H9 (cell line): ENCODE measurements at regions not wholly inside any gene's neighbourhood (a gene's known extent, or its start where the extent isn't known, plus 50 kb on each side); places are given as distances from the start of the nearest gene placed in this dataset.

Experiments
- DNase-seq: peaks from one replicate; pipeline ENCODE4 v3.0.0-alpha.2; 2017
- H2AFZ ChIP-seq: one replicate; pipeline ENCODE4 v1.6.1; 2013; ENCODE audit warnings: mild to moderate bottlenecking, low read length, control low read depth, moderate library complexity
- H2AK5ac ChIP-seq: 2 replicates; pipeline ENCODE4 v1.6.1; 2013; ENCODE audit warnings: low read length, control low read depth, mixed read lengths; ENCODE audit not compliant: insufficient read length
- H2BK120ac ChIP-seq: one replicate; pipeline ENCODE4 v1.6.1; 2013; ENCODE audit warnings: low read depth, mild to moderate bottlenecking, low read length, control low read depth, inconsistent platforms; ENCODE audit not compliant: poor library complexity, severe bottlenecking
- H2BK12ac ChIP-seq: 2 replicates; pipeline ENCODE4 v1.6.1; 2013; ENCODE audit warnings: low read length, control low read depth, mixed read lengths, low read depth; ENCODE audit not compliant: insufficient read length
- H2BK15ac ChIP-seq: 2 replicates; pipeline ENCODE4 v1.6.1; 2013; ENCODE audit warnings: low read depth, low read length, control low read depth
- H2BK20ac ChIP-seq: one replicate; pipeline ENCODE4 v1.6.1; 2013; ENCODE audit warnings: low read depth, mild to moderate bottlenecking, low read length, control low read depth, inconsistent platforms; ENCODE audit not compliant: poor library complexity, severe bottlenecking
- H2BK5ac ChIP-seq: 2 replicates; pipeline ENCODE4 v1.6.1; 2013; ENCODE audit warnings: low read length, control low read depth, mixed read lengths; ENCODE audit not compliant: insufficient read length
- H3K14ac ChIP-seq: 2 replicates; pipeline ENCODE4 v1.6.1; 2013; ENCODE audit warnings: low read length, control low read depth; ENCODE audit not compliant: insufficient read depth
- H3K18ac ChIP-seq: 2 replicates; pipeline ENCODE4 v1.6.1; 2013; ENCODE audit warnings: low read depth, mild to moderate bottlenecking, mixed read lengths, low read length, control low read depth; ENCODE audit not compliant: insufficient read length
- H3K23ac ChIP-seq: 2 replicates; pipeline ENCODE4 v1.6.1; 2013; ENCODE audit warnings: low read length, control low read depth, mixed read lengths, low read depth; ENCODE audit not compliant: insufficient read length
- H3K23me2 ChIP-seq: 2 replicates; pipeline ENCODE4 v1.6.1; 2013; ENCODE audit warnings: low read depth, mild to moderate bottlenecking, mixed read lengths, low read length, control low read depth; ENCODE audit not compliant: insufficient read length, poor library complexity, severe bottlenecking
- H3K27ac ChIP-seq: 2 replicates; pipeline ENCODE4 v1.5.1; 2013; ENCODE audit warnings: low read length, control low read depth, mixed read lengths, low read depth; ENCODE audit not compliant: insufficient read length
- H3K27me3 ChIP-seq: 2 replicates; pipeline ENCODE4 v1.6.1; 2013; ENCODE audit warnings: low read length, control low read depth, inconsistent platforms; ENCODE audit not compliant: insufficient read depth
- H3K4ac ChIP-seq: 2 replicates; pipeline ENCODE4 v1.6.1; 2013; ENCODE audit warnings: low read depth, mild to moderate bottlenecking, control low read depth, inconsistent platforms, low read length, moderate library complexity
- H3K4me1 ChIP-seq: 2 replicates; pipeline ENCODE4 v1.6.1; 2013; ENCODE audit warnings: low read length, control low read depth, inconsistent platforms; ENCODE audit not compliant: insufficient read depth
- H3K4me2 ChIP-seq: 2 replicates; pipeline ENCODE4 v1.6.1; 2013; ENCODE audit warnings: low read length, control low read depth, mixed read lengths; ENCODE audit not compliant: insufficient read length, insufficient read depth
- H3K56ac ChIP-seq: 2 replicates; pipeline ENCODE4 v1.6.1; 2013; ENCODE audit warnings: low read depth, mild to moderate bottlenecking, mixed read lengths, low read length, control low read depth; ENCODE audit not compliant: insufficient read length
- H3K79me1 ChIP-seq: 2 replicates; pipeline ENCODE4 v1.6.1; 2013; ENCODE audit warnings: low read depth, mild to moderate bottlenecking, moderate library complexity, low read length, control low read depth, inconsistent platforms; ENCODE audit not compliant: insufficient read depth, poor library complexity, severe bottlenecking
- H3K79me2 ChIP-seq: 2 replicates; pipeline ENCODE4 v1.6.1; 2013; ENCODE audit warnings: low read length, control low read depth, inconsistent platforms; ENCODE audit not compliant: insufficient read depth
- H3K9ac ChIP-seq: 2 replicates; pipeline ENCODE4 v1.6.1; 2013; ENCODE audit warnings: low read length, control low read depth, mixed read lengths; ENCODE audit not compliant: insufficient read length; ENCODE audit errors: extremely low read depth
- H3K9me3 ChIP-seq: one replicate; pipeline ENCODE4 v1.6.1; 2013; ENCODE audit warnings: low read depth, low read length, inconsistent platforms; ENCODE audit not compliant: control insufficient read depth
- H3T11ph ChIP-seq: one replicate; pipeline ENCODE4 v1.6.1; 2013; ENCODE audit warnings: mild to moderate bottlenecking, low read length, control low read depth, inconsistent platforms
- H4K20me1 ChIP-seq: one replicate; pipeline ENCODE4 v1.6.1; 2013; ENCODE audit not compliant: control insufficient read depth, insufficient read length, insufficient read depth
- H4K5ac ChIP-seq: 2 replicates; pipeline ENCODE4 v1.6.1; 2013; ENCODE audit warnings: low read depth, mild to moderate bottlenecking, mixed read lengths, low read length, control low read depth; ENCODE audit not compliant: insufficient read length
- H4K8ac ChIP-seq: replicated peaks from 2 replicates; pipeline ENCODE4 v1.6.1; 2013; ENCODE audit warnings: low read length, control low read depth, mixed read lengths, low read depth; ENCODE audit not compliant: insufficient read length
- H4K91ac ChIP-seq: 2 replicates; pipeline ENCODE4 v1.6.1; 2013; ENCODE audit warnings: low read depth, mild to moderate bottlenecking, moderate library complexity, mixed read lengths, low read length, control low read depth; ENCODE audit not compliant: insufficient read length
- H3K27ac Mint-ChIP-seq, 3 experiments: 2 replicates in 2 of 3; 3 replicates in 1 of 3; pipeline ENCODE4 v1.8.0; 2020 to 2021; ENCODE audit warnings: mixed read lengths in 3 of 3, mild to moderate bottlenecking in 1 of 3, moderate library complexity in 1 of 3
- H3K27me3 Mint-ChIP-seq: 2 replicates; pipeline ENCODE4 v1.8.0; 2021; ENCODE audit warnings: low read depth, mild to moderate bottlenecking, moderate library complexity, mixed read lengths
- H3K36me3 Mint-ChIP-seq, 3 experiments: 2 replicates in 2 of 3; 3 replicates in 1 of 3; pipeline ENCODE4 v1.8.0; 2020 to 2021; ENCODE audit warnings: low read depth in 3 of 3, mixed read lengths in 3 of 3; ENCODE audit not compliant: insufficient read depth in 1 of 3
- H3K4me1 Mint-ChIP-seq, 2 experiments: 2 replicates each; pipeline ENCODE4 v1.8.0; 2020; ENCODE audit warnings: mixed read lengths in 2 of 2
- H3K4me3 Mint-ChIP-seq, 2 experiments: 2 replicates in 1 of 2; 3 replicates in 1 of 2; pipeline ENCODE4 v1.8.0; 2020 to 2021; ENCODE audit warnings: mild to moderate bottlenecking in 2 of 2, mixed read lengths in 2 of 2, moderate library complexity in 1 of 2
- H3K9me3 Mint-ChIP-seq, 2 experiments: 2 replicates in 1 of 2; 3 replicates in 1 of 2; pipeline ENCODE4 v1.8.0; 2020; ENCODE audit warnings: mild to moderate bottlenecking in 2 of 2, mixed read lengths in 2 of 2, moderate library complexity in 1 of 2
- CTCF ChIP-seq: fragments of 200-600 bp; sonication (generic); conservative IDR thresholded peaks from 3 replicates; pipeline ENCODE4 v1.8.0; 2021; ENCODE audit warnings: antibody characterized with exemption, mild to moderate bottlenecking
- WGBS: extraction: QIAGEN DNeasy Blood & Tissue Kit; methylation state at CpG from one replicate; pipeline ENCODE4 v1.1.7; 2013; ENCODE audit warnings: missing lambda C conversion rate, low lambda C conversion rate, mixed read lengths; ENCODE audit not compliant: insufficient read length; ENCODE audit errors: extremely low coverage; 5-methylcytosine and 5-hydroxymethylcytosine counted together

DNA sequence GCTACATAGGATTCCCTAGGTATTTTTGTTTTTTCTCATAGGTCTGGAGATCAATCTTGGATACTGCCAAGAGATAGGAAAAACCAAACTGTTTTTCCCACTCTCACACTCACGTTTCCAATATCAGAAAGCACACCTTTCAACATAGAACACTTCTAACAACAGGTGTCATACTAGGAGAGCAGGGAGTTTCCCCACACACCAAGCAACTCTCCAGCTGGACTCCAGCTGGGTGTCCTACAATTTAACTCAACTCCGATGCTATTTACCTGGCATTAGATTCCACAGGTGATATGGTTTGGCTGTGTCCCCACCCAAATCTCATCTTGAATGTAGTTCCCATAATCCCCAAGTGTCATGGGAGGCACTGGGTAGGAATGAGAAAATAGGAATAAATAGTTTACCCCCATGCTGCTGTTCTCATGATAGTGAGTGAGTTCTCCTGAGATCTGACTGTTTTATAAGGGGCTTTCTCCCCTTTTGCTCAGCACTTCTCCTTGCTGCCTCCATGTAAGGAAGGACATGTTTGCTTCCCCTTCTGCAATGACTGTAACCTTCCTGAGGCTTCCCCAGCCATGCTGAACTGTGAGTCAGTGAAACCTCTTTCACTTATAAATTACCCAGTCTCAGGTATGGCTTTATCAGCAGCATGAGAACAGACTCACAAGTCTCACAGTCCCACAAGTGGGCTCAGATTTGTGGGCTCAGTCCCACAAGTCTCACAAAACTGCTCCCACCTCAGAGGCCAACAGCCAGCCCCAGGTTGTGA is 354.5 kb upstream of the THBS1 start:
- peaks cover 8% of the 10 kb centered on the region in 2 experiments for H3K4me1 Mint-ChIP-seq
- H3K36me3 Mint-ChIP-seq: no peaks in the 10 kb centered on the region
- H3K27ac Mint-ChIP-seq: peak overlapping the region in 2 of 3 experiments; percentile 50 to 53; a peak in 2 of 7 replicates
- Histone ChIP-seq H3K23me2 (no peaks in the 10 kb centered on the region), H3K79me1 (no peaks in the 10 kb centered on the region), H3K4me1 (peaks cover 4% of the 10 kb centered on the region; the same call in 1 of the 2 replicates), H3K14ac (no peak overlapping the region), H4K20me1 (no peaks in the 10 kb centered on the region), H2BK120ac (no peak overlapping the region), H3K18ac (no peak overlapping the region), H4K5ac (no peak overlapping the region), H3K4ac (no peak overlapping the region), H2AFZ (no peak overlapping the region), H2BK5ac (no peak overlapping the region), H3K56ac (no peak overlapping the region), H3K27ac (no peak overlapping the region), H3K4me2 (no peak overlapping the region), H3T11ph (no peak overlapping the region), H2BK15ac (no peak overlapping the region), H3K23ac (no peak overlapping the region), H3K79me2 (no peaks in the 10 kb centered on the region), H4K91ac (no peak overlapping the region), H2BK20ac (no peak overlapping the region), H2AK5ac (no peak overlapping the region), H2BK12ac (no peak overlapping the region), H3K9me3 (no peaks in the 10 kb centered on the region), H3K9ac (no peak overlapping the region), H3K27me3 (no peaks in the 10 kb centered on the region), H4K8ac (no peak overlapping the region)
- H3K4me3 Mint-ChIP-seq: no peak overlapping the region
- no peak for TF ChIP-seq CTCF
- no peaks in the 10 kb centered on the region for H3K27me3 Mint-ChIP-seq
- peaks cover 0 to 3% of the 10 kb centered on the region in 2 experiments; a peak in 2 of 5 replicates for H3K9me3 Mint-ChIP-seq
- WGBS: no CpG with 5 or more reads among the region's 2 CpGs
- DNase-seq: no peak
